CD4-positive, alpha-beta T cell (primary cell): ENCODE measurements at regions not wholly inside any gene's neighbourhood (a gene's known extent, or its start where the extent isn't known, plus 50 kb on each side); places are given as distances from the start of the nearest gene placed in this dataset.

Experiments
- ATAC-seq: fragments of 200-7000 bp; cut with Tn5 transposase; one replicate; pipeline ENCODE4 v1.10.0; 2022; ENCODE audit warnings: mild to moderate bottlenecking; ENCODE audit not compliant: poor library complexity
- CTCF ChIA-PET: fragments of 350-600 bp; sonication (Branson Sonifier 250); formaldehyde crosslinking; loops from one replicate; lab custom pipeline; 2021; ENCODE audit warnings: antibody characterized with exemption, inconsistent platforms; lab: Charles Lee
- POLR2A ChIA-PET: fragments of 350-600 bp; sonication (Branson Sonifier 250); formaldehyde crosslinking; loops from one replicate; lab custom pipeline; 2021; ENCODE audit warnings: antibody characterized with exemption, inconsistent platforms; lab: Charles Lee
- DNase-seq, 14 experiments: peaks; one replicate each; pipeline ENCODE4 v3.0.0-alpha.2; 2013 to 2020; ENCODE audit warnings: mixed read lengths in 2 of 14
- H3K27ac ChIP-seq, 2 donors: one replicate each; pipeline versions ENCODE4 v1.5.1 to v1.7.0; 2013; ENCODE audit warnings: low read length in 2 of 2, low read depth in 1 of 2, mild to moderate bottlenecking in 1 of 2
- H3K27me3 ChIP-seq, 2 experiments: 1 replicate in 1 of 2; 2 replicates in 1 of 2; pipeline versions ENCODE4 v1.6.1 to v1.7.0; 2013; ENCODE audit warnings: low read length in 2 of 2, control low read depth in 1 of 2, mild to moderate bottlenecking in 1 of 2, moderate library complexity in 1 of 2; ENCODE audit not compliant: insufficient read depth in 2 of 2, control insufficient read depth in 1 of 2
- H3K36me3 ChIP-seq: one replicate; pipeline ENCODE4 v1.6.1; 2013; ENCODE audit warnings: low read length, control low read depth; ENCODE audit not compliant: insufficient read depth
- H3K4me1 ChIP-seq: one replicate; pipeline ENCODE4 v1.6.1; 2013; ENCODE audit warnings: low read length, control low read depth; ENCODE audit not compliant: insufficient read depth
- H3K4me3 ChIP-seq: one replicate; pipeline ENCODE4 v1.5.1; 2013; ENCODE audit warnings: mild to moderate bottlenecking, low read length, moderate library complexity
- H3K9me3 ChIP-seq, 2 experiments: 1 replicate in 1 of 2; 2 replicates in 1 of 2; pipeline versions ENCODE4 v1.6.1 to v1.7.0; 2013; ENCODE audit warnings: low read length in 2 of 2, mild to moderate bottlenecking in 2 of 2, control low read depth in 1 of 2, moderate library complexity in 1 of 2; ENCODE audit not compliant: control insufficient read depth in 1 of 2, insufficient read depth in 1 of 2
- H3K27ac Mint-ChIP-seq: one replicate; pipeline ENCODE4 v1.8.0; 2020; ENCODE audit warnings: mixed read lengths
- H3K27me3 Mint-ChIP-seq: one replicate; pipeline ENCODE4 v1.8.0; 2021; ENCODE audit warnings: mixed read lengths
- H3K36me3 Mint-ChIP-seq: one replicate; pipeline ENCODE4 v1.8.0; 2021; ENCODE audit warnings: low read depth, mixed read lengths
- H3K4me1 Mint-ChIP-seq: one replicate; pipeline ENCODE4 v1.8.0; 2021; ENCODE audit warnings: low read depth, mixed read lengths
- H3K4me3 Mint-ChIP-seq: one replicate; pipeline ENCODE4 v1.8.0; 2020; ENCODE audit warnings: mild to moderate bottlenecking, mixed read lengths
- H3K9me3 Mint-ChIP-seq: one replicate; pipeline ENCODE4 v1.8.0; 2020; ENCODE audit warnings: mixed read lengths
- intact Hi-C, 2 experiments: fragments of 100-400 bp; cut with DNase I in 1 of 2; cut with micrococcal nuclease in 1 of 2; formaldehyde crosslinking; loops; one replicate each; pipeline versions ENCODE4 v1.15.1 to v1.9.0; 2023 to 2025; cut with DNase I, micrococcal nuclease
- TF ChIP-seq, protein P1 (sequence below): fragments of 200-600 bp; IDR thresholded peaks from one replicate; pipeline ENCODE4 v1.8.0; 2022; ENCODE audit warnings: antibody characterized with exemption, mild to moderate bottlenecking

DNA sequence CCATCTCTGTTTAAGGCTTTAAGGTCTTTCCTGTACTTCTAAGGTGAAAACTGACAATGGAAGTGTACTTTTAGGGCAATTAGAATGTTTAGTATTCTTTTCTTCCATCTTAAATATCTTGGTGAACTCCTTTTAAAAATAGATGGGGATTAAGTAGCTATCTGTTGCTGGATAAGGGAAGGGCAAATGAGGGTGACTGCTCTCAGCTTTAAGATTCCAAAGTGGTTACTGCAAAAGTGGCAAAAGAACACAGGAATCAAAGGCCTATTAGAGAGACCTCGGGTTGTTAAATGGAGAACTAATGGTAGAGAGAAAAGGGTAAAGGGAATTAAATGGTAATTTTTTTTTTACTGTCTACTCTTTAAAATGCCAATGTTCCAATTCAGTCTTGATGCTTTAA, 774.1 kb upstream of the B3GALT2 start:
- H3K36me3 ChIP-seq = no peaks in the 10 kb centered on the region
- Mint-ChIP-seq H3K27ac (no peak overlapping the region), H3K9me3 (no peaks in the 10 kb centered on the region), H3K36me3 (no peaks in the 10 kb centered on the region), H3K27me3 (no peaks in the 10 kb centered on the region), H3K4me1 (no peaks in the 10 kb centered on the region), H3K4me3 (no peak overlapping the region)
- no peak overlapping the region for H3K27ac ChIP-seq
- H3K27me3 ChIP-seq = no peaks in the 10 kb centered on the region
- no peaks in the 10 kb centered on the region for H3K4me1 ChIP-seq
- ATAC-seq (no peak), DNase-seq (no peak)
- no peak overlapping the region for H3K4me3 ChIP-seq
- ChIA-PET CTCF (no interaction called here), POLR2A (no interaction called here)
- TF ChIP-seq, protein P1, sequence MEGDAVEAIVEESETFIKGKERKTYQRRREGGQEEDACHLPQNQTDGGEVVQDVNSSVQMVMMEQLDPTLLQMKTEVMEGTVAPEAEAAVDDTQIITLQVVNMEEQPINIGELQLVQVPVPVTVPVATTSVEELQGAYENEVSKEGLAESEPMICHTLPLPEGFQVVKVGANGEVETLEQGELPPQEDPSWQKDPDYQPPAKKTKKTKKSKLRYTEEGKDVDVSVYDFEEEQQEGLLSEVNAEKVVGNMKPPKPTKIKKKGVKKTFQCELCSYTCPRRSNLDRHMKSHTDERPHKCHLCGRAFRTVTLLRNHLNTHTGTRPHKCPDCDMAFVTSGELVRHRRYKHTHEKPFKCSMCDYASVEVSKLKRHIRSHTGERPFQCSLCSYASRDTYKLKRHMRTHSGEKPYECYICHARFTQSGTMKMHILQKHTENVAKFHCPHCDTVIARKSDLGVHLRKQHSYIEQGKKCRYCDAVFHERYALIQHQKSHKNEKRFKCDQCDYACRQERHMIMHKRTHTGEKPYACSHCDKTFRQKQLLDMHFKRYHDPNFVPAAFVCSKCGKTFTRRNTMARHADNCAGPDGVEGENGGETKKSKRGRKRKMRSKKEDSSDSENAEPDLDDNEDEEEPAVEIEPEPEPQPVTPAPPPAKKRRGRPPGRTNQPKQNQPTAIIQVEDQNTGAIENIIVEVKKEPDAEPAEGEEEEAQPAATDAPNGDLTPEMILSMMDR = no peak
- intact Hi-C loops = no loop called here
- H3K9me3 ChIP-seq = no peaks in the 10 kb centered on the region

DNA sequence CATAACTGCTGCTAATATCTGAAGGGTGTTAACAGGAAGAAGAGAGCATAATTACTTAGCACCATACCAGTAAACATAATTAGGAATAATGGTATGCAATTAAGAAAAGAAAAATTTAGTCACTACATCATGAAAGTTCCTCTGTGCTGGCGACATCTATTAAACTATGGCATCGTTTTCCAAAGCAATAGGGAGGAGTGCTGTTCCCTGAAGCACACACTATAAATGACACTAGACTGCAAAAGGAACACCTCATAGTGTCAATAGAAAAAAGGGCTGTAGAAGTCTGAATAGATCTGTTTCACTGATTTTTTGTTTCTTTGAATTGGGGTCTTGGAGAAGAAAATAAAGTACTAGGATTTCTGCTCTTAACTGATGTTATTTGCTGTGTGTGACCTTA, 773.6 kb upstream of the B3GALT2 start:
- DNase-seq (no peak), ATAC-seq (no peak)
- Histone ChIP-seq H3K9me3 (no peaks in the 10 kb centered on the region), H3K4me3 (no peak overlapping the region), H3K4me1 (no peaks in the 10 kb centered on the region), H3K27me3 (no peaks in the 10 kb centered on the region), H3K36me3 (no peaks in the 10 kb centered on the region), H3K27ac (no peak overlapping the region)
- Mint-ChIP-seq H3K4me3 (no peak overlapping the region), H3K9me3 (no peaks in the 10 kb centered on the region), H3K36me3 (no peaks in the 10 kb centered on the region), H3K4me1 (no peaks in the 10 kb centered on the region), H3K27me3 (no peaks in the 10 kb centered on the region), H3K27ac (no peak overlapping the region)
- ChIA-PET POLR2A (no interaction called here), CTCF (no interaction called here)
- TF ChIP-seq, protein P1 = no peak
- intact Hi-C loops = no loop called here

DNA sequence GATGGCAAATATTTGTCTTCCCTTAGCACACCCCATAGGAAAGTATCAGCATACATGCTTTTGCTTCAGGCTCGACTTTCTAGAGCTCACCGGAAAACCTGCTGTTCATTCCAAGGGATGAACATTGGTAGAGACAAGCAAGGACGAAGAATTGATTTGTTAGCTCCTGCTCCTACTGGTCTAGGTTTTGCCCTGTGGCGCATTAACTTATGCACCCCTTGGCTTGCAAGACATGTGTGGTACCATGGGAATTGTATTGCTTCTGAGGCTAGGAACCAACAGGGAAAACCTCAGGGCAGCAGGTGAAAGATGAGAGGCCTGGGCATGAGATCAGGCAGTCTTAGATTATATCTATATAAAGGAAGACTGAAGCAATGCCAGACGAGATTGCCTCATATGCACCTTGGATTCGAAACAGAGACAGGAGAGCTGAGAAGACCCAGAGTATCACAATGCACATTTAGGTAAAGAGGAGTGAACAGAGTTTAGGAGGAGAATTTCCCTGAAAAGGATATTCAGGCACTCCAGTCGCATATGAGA, 771.2 kb upstream of the B3GALT2 start:
- Histone ChIP-seq H3K4me1 (no peaks in the 10 kb centered on the region), H3K27me3 (no peaks in the 10 kb centered on the region), H3K4me3 (no peak overlapping the region), H3K27ac (no peak overlapping the region), H3K9me3 (no peaks in the 10 kb centered on the region), H3K36me3 (no peaks in the 10 kb centered on the region)
- no peaks in the 10 kb centered on the region for H3K27me3 Mint-ChIP-seq
- TF ChIP-seq, protein P1 = no peak
- ChIA-PET POLR2A (no interaction called here), CTCF (no interaction called here)
- H3K4me3 Mint-ChIP-seq = no peak overlapping the region
- no peaks in the 10 kb centered on the region for H3K9me3 Mint-ChIP-seq
- ATAC-seq (no peak), DNase-seq (no peak)
- no peaks in the 10 kb centered on the region for H3K36me3 Mint-ChIP-seq
- H3K27ac Mint-ChIP-seq = no peak overlapping the region
- intact Hi-C loops = no loop called here
- no peaks in the 10 kb centered on the region for H3K4me1 Mint-ChIP-seq
